ENCODE measurements at regions not wholly inside any gene's neighbourhood (a gene's known extent, or its start where the extent isn't known, plus 50 kb on each side); places are given as distances from the start of the nearest gene placed in this dataset.

GRCh38 chr5:107282061-107282460 lies 388.7 kb downstream of the EFNA5 start:
- WGBS (ENCODE audit: insufficient coverage), result no CpG with 5 or more reads among the region's 2 CpGs
- no peaks in the 10 kb centered on the region for H3K9me3 ChIP-seq (replicated peaks; ENCODE audit: control insufficient read depth, low read depth, low read length)

DNA sequence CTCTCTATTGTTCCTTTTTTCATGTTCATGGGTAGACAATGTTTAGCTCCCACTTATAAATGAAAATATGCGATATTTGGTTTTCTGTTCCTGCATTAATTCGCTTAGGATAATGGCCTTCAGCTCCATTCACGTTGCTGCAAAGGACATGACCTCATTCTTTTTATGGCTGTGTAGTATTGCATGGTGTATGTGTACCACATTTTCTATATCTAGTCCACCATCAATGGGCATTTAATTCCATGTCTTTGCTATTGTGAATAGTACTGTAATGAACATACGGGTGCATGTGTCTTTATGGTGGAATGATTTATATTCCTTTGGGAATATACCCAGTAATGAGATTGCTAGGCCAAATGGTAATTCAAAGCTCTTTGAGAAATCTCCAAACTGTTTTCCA lies 392.0 kb downstream of the EFNA5 start:
- WGBS (ENCODE audit: insufficient coverage), result no CpG with 5 or more reads among the region's 4 CpGs
- Histone ChIP-seq H3K4me1 (ENCODE audit: control insufficient read depth, insufficient read depth, low read length) (no peaks in the 10 kb centered on the region), H3K27ac (ENCODE audit: low read length) (no peak overlapping the region), H3K36me3 (ENCODE audit: control insufficient read depth, insufficient read depth, low read length) (no peaks in the 10 kb centered on the region), H3K4me3 (ENCODE audit: low read length) (no peak overlapping the region), H3K9me3 (replicated peaks; ENCODE audit: control insufficient read depth, low read depth, low read length) (no peaks in the 10 kb centered on the region), H3K27me3 (ENCODE audit: control insufficient read depth, insufficient read depth, low read length) (no peaks in the 10 kb centered on the region)
- no peak for DNase-seq

More at GRCh38 chr5:107282061-107282460, 388.7 kb downstream of the EFNA5 start:
- Histone ChIP-seq H3K4me3 (ENCODE audit: low read length) (no peak overlapping the region), H3K27ac (ENCODE audit: low read length) (no peak overlapping the region), H3K27me3 (ENCODE audit: control insufficient read depth, insufficient read depth, low read length) (no peaks in the 10 kb centered on the region), H3K36me3 (ENCODE audit: control insufficient read depth, insufficient read depth, low read length) (no peaks in the 10 kb centered on the region), H3K4me1 (ENCODE audit: control insufficient read depth, insufficient read depth, low read length) (no peaks in the 10 kb centered on the region)
- no peak for DNase-seq

- Histone ChIP-seq H3K9me3 (replicated peaks; ENCODE audit: control insufficient read depth, low read depth, low read length) (no peaks in the 10 kb centered on the region), H3K27me3 (ENCODE audit: control insufficient read depth, insufficient read depth, low read length) (no peaks in the 10 kb centered on the region), H3K4me3 (ENCODE audit: low read length) (no peak overlapping the region), H3K36me3 (ENCODE audit: control insufficient read depth, insufficient read depth, low read length) (no peaks in the 10 kb centered on the region), H3K4me1 (ENCODE audit: control insufficient read depth, insufficient read depth, low read length) (no peaks in the 10 kb centered on the region), H3K27ac (ENCODE audit: low read length) (no peak overlapping the region)
- WGBS (ENCODE audit: insufficient coverage), result 100% methylated on average over 2 of the region's 5 CpGs
- DNase-seq, result no peak
Measured at GRCh38 chr5:107277485-107278125, 393.1 kb downstream of the EFNA5 start.

DNA sequence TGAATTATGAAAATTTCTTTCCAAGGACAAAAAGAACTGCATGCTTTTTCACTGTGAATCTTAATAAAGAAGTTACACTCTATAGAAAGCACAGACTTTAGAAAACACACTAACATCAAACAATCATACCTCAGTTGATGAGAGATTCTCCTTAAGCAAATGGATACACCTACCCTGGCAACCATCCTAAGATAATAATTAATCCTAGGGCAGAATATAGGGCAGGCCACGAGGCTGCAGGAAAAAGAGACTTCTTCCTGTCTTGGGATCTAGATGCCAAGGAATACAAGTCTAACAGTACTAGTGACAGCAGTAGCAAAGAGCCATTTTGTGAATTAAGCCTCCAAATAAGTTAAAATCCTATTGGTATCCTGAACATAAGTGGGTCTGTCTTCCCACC lies 395.4 kb downstream of the EFNA5 start:
- no peaks in the 10 kb centered on the region for H3K9me3 ChIP-seq (replicated peaks; ENCODE audit: control insufficient read depth, low read depth, low read length)
- no peaks in the 10 kb centered on the region for H3K27me3 ChIP-seq (ENCODE audit: control insufficient read depth, insufficient read depth, low read length)
- DNase-seq, result no peak
- H3K36me3 ChIP-seq (ENCODE audit: control insufficient read depth, insufficient read depth, low read length), result no peaks in the 10 kb centered on the region
- H3K4me3 ChIP-seq (ENCODE audit: low read length), result no peak overlapping the region
- no peak overlapping the region for H3K27ac ChIP-seq (ENCODE audit: low read length)
- no peaks in the 10 kb centered on the region for H3K4me1 ChIP-seq (ENCODE audit: control insufficient read depth, insufficient read depth, low read length)
- WGBS (ENCODE audit: insufficient coverage), result no CpG with 5 or more reads among the region's 1 CpG

- Histone ChIP-seq H3K9me3 (replicated peaks; ENCODE audit: control insufficient read depth, low read depth, low read length) (no peaks in the 10 kb centered on the region), H3K4me3 (ENCODE audit: low read length) (no peak overlapping the region)
Measured at GRCh38 chr5:107274571-107274970, 396.2 kb downstream of the EFNA5 start.

DNA sequence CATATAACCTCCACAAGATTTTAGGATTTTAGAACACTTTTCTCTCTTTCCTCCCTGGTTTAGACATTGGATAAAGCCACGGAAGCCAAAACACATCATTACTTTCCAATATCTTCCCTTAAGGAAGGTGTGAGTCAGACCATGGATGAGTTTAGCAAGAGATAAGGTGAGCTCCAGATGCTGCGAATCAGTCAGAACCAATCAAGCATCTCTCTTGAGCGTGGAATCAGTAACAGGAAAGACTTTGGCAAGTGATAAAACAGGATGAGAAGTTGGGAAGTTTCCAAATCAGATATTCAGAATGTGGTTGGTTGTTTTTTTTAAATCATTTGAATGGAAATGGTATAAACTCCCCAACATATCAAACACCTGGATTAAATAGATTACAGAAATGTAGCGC lies 397.8 kb downstream of the EFNA5 start:
- H3K27me3 ChIP-seq (ENCODE audit: control insufficient read depth, insufficient read depth, low read length), result no peaks in the 10 kb centered on the region
- H3K36me3 ChIP-seq (ENCODE audit: control insufficient read depth, insufficient read depth, low read length), result no peaks in the 10 kb centered on the region
- WGBS (ENCODE audit: insufficient coverage), result no CpG with 5 or more reads among the region's 4 CpGs
- no peak overlapping the region for H3K4me3 ChIP-seq (ENCODE audit: low read length)
- no peak overlapping the region for H3K27ac ChIP-seq (ENCODE audit: low read length)
- DNase-seq, result no peak
- no peaks in the 10 kb centered on the region for H3K4me1 ChIP-seq (ENCODE audit: control insufficient read depth, insufficient read depth, low read length)
- no peaks in the 10 kb centered on the region for H3K9me3 ChIP-seq (replicated peaks; ENCODE audit: control insufficient read depth, low read depth, low read length)

More at GRCh38 chr5:107274571-107274970, 396.2 kb downstream of the EFNA5 start:
- WGBS (ENCODE audit: insufficient coverage), result no CpG with 5 or more reads among the region's 1 CpG
- Histone ChIP-seq H3K27me3 (ENCODE audit: control insufficient read depth, insufficient read depth, low read length) (no peaks in the 10 kb centered on the region), H3K27ac (ENCODE audit: low read length) (no peak overlapping the region), H3K4me1 (ENCODE audit: control insufficient read depth, insufficient read depth, low read length) (no peaks in the 10 kb centered on the region), H3K36me3 (ENCODE audit: control insufficient read depth, insufficient read depth, low read length) (no peaks in the 10 kb centered on the region)
- no peak for DNase-seq

DNA sequence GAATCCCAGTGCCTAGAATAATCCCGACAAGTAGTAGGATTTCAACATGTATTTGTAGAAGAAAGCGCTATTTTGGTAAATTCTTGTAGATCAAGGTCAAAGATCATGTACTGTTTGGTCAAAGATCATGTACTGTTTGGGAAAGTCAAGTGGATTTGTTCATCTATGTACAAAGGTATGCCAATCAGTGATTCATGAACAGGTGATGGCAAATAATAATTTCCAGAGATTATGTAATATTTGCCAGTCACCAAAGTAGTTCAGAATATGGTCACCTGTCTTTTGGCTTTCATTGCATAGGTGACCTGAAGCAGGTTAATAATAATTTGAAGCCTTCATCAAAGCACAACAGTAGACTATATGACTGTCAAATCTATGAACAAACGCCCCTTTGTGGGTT lies 398.2 kb downstream of the EFNA5 start:
- no peaks in the 10 kb centered on the region for H3K9me3 ChIP-seq (replicated peaks; ENCODE audit: control insufficient read depth, low read depth, low read length)
- H3K36me3 ChIP-seq (ENCODE audit: control insufficient read depth, insufficient read depth, low read length), result no peaks in the 10 kb centered on the region
- H3K27me3 ChIP-seq (ENCODE audit: control insufficient read depth, insufficient read depth, low read length), result no peaks in the 10 kb centered on the region
- no peaks in the 10 kb centered on the region for H3K4me1 ChIP-seq (ENCODE audit: control insufficient read depth, insufficient read depth, low read length)
- 100% methylated on average over 1 of the region's 3 CpGs for WGBS (ENCODE audit: insufficient coverage)
- no peak overlapping the region for H3K27ac ChIP-seq (ENCODE audit: low read length)
- H3K4me3 ChIP-seq (ENCODE audit: low read length), result no peak overlapping the region
- no peak for DNase-seq

- Histone ChIP-seq H3K9me3 (replicated peaks; ENCODE audit: control insufficient read depth, low read depth, low read length) (no peaks in the 10 kb centered on the region), H3K27me3 (ENCODE audit: control insufficient read depth, insufficient read depth, low read length) (no peaks in the 10 kb centered on the region), H3K4me1 (ENCODE audit: control insufficient read depth, insufficient read depth, low read length) (no peaks in the 10 kb centered on the region), H3K4me3 (ENCODE audit: low read length) (no peak overlapping the region), H3K36me3 (ENCODE audit: control insufficient read depth, insufficient read depth, low read length) (no peaks in the 10 kb centered on the region), H3K27ac (ENCODE audit: low read length) (no peak overlapping the region)
- WGBS (ENCODE audit: insufficient coverage), result no CpG with 5 or more reads among the region's 1 CpG
- no peak for DNase-seq
Measured at GRCh38 chr5:107271682-107272350, 398.9 kb downstream of the EFNA5 start.

DNA sequence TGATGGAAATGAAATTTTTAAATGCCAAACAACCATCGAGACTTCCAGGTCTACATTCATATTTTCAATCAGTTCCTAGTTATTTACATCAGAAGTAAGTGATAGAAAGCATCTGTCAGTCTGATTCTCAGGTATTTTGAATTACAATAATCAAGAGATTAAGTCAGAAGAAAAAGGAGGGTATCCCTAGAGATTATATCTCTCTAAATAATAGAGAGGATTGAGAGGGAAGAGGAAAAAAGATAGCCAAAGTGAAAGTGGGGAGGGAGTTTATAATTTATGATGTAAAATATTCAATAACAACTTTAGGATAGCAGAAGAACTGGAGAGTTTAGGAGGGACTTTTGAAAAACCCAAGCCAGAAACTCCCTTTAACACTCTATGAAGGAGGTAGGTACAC lies 400.2 kb downstream of the EFNA5 start:
- no peaks in the 10 kb centered on the region for H3K36me3 ChIP-seq (ENCODE audit: control insufficient read depth, insufficient read depth, low read length)
- no peak overlapping the region for H3K4me3 ChIP-seq (ENCODE audit: low read length)
- no peaks in the 10 kb centered on the region for H3K27me3 ChIP-seq (ENCODE audit: control insufficient read depth, insufficient read depth, low read length)
- WGBS (ENCODE audit: insufficient coverage), result no CpG with 5 or more reads among the region's 1 CpG
- no peak for DNase-seq
- H3K4me1 ChIP-seq (ENCODE audit: control insufficient read depth, insufficient read depth, low read length), result no peaks in the 10 kb centered on the region
- H3K27ac ChIP-seq (ENCODE audit: low read length), result no peak overlapping the region
- H3K9me3 ChIP-seq (replicated peaks; ENCODE audit: control insufficient read depth, low read depth, low read length), result no peaks in the 10 kb centered on the region

GRCh38 chr5:107269678-107270077 lies 401.1 kb downstream of the EFNA5 start:
- no peaks in the 10 kb centered on the region for H3K36me3 ChIP-seq (ENCODE audit: control insufficient read depth, insufficient read depth, low read length)
- 100% methylated on average over 1 of the region's 2 CpGs for WGBS (ENCODE audit: insufficient coverage)

More at GRCh38 chr5:107269678-107270077, 401.1 kb downstream of the EFNA5 start:
- Histone ChIP-seq H3K27me3 (ENCODE audit: control insufficient read depth, insufficient read depth, low read length) (no peaks in the 10 kb centered on the region), H3K4me1 (ENCODE audit: control insufficient read depth, insufficient read depth, low read length) (no peaks in the 10 kb centered on the region), H3K4me3 (ENCODE audit: low read length) (no peak overlapping the region), H3K9me3 (replicated peaks; ENCODE audit: control insufficient read depth, low read depth, low read length) (no peaks in the 10 kb centered on the region), H3K27ac (ENCODE audit: low read length) (no peak overlapping the region)
- DNase-seq, result no peak

All from muscle of leg (tissue), 3 donors.